SH-SY5Y (cell line): ENCODE measurements at regions not wholly inside any gene's neighbourhood (a gene's known extent, or its start where the extent isn't known, plus 50 kb on each side); places are given as distances from the start of the nearest gene placed in this dataset.

Experiments used
- GATA2 ChIP-seq: IDR thresholded peaks from 2 replicates; pipeline ENCODE4 v1.6.1; 2011; ENCODE audit warnings: mild to moderate bottlenecking, low read depth, low read length
- GATA3 ChIP-seq: IDR thresholded peaks from 2 replicates; pipeline ENCODE4 v1.6.1; 2011; ENCODE audit warnings: low read depth, mild to moderate bottlenecking, low read length, moderate library complexity

DNA sequence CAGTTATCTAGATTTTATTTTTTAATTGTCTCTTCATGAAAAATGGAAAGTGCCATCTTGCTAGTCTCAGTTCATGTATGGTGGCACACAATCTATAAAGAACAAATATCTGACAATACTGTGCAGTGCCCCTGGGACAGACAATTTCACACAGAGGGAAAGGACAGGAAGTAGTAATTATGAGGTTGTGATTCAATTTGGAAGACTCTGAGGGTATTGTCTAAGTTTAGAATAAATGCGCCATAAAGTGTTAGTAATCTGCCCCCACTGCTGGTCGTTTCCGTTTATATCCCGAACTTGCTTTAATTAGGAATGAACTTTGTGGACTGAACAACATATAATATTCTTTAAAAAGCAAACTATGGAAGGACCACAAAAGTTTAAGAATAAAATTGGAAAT, 196.4 kb upstream of the SLC24A5 start:
- TF ChIP-seq GATA2 = no peak
- no peak for TF ChIP-seq GATA3
